GM21367 (cell line): ENCODE measurements at regions not wholly inside any gene's neighbourhood (a gene's known extent, or its start where the extent isn't known, plus 50 kb on each side); places are given as distances from the start of the nearest gene placed in this dataset.

Source experiments
- ATAC-seq: cut with Tn5 transposase; IDR thresholded peaks from one replicate; pipeline ENCODE4 v1.9.1; 2021; ENCODE audit not compliant: unreplicated experiment

DNA sequence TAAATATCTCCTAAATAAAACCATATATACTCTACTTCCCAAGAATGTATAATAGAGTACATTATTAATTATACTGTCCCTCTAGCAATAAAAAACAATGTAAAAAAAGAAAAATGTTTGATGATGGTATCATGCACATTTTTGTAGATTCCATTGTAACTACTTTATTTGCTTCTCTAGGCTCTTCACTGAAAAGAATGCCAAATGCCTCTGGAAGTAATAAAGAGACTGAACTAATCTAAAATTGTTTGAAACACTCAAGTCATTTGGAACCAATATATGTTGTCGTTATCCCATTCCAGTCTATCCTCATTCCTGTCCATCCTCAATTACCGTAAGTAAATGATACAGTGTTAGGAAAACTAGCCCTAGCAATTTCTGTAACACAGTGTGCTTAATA, 233.6 kb downstream of the C12orf50 start:
- no peak for ATAC-seq

- ATAC-seq: no peak
Observed at GRCh38 chr12:87794854-87795253, 234.3 kb downstream of the C12orf50 start.

GRCh38 chr12:87793131-87793530, 236.1 kb downstream of the C12orf50 start:
- ATAC-seq: no peak

GRCh38 chr12:87784350-87784749, 244.9 kb downstream of the C12orf50 start:
- no peak for ATAC-seq

GRCh38 chr12:87783467-87783866, 245.7 kb downstream of the C12orf50 start:
- no peak for ATAC-seq

GRCh38 chr12:87782838-87783237, 246.4 kb downstream of the C12orf50 start:
- ATAC-seq: no peak

DNA sequence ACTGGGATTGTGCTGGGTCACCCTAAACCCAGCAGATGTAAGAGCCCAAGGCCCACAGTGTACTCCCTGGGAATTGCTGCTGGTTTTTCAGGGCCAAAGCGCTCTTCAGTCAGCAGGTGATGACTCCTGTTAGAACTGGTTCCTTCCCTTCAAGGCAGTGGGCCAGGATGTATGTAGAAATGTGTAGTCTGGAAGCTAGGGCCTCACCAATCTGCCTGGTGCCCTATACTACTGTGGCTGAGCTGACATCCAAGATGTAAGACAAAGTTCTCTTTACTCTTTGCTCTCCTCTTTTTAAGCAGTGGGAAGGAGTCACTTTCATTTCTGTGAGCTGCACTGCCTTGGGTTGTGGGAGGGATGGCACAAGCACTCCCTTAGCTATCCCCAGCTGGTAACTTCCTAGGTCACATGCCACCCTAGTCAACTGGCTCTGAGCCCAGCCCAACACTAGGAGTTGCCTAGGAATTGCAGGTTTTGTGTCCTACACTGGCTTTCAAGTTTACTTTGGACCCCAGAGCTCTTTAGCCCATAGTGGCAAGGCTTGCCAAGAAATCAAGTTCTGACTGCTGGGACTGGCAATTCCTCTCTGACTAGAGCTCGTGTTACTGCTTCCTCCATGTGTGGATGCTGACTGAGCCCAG, 249.2 kb downstream of the C12orf50 start:
- no peak for ATAC-seq

GRCh38 chr12:87779016-87779415, 250.2 kb downstream of the C12orf50 start:
- no peak for ATAC-seq

- ATAC-seq: no peak
Observed at GRCh38 chr12:87778065-87778464, 251.1 kb downstream of the C12orf50 start.

- ATAC-seq: no peak
Observed at GRCh38 chr12:87775784-87776183, 253.4 kb downstream of the C12orf50 start.

DNA sequence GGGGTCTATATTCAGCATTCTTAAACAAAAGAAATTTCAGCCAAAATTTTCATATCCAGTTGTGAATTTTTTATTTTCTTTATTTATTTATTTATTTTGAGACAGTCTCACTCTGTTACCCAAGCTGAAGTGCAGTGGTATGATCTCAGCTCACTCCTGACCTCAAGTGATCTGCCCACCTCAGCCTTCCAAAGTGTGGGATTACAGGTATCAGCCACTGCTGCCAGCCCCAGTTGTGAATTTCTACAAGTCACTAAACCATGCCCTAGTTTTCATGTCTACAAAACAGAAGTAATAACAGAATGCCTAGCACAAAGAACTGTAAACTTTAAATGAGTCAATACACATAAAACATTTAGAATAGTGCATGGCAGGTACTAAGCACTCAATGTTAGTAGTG, 254.2 kb downstream of the C12orf50 start:
- no peak for ATAC-seq

DNA sequence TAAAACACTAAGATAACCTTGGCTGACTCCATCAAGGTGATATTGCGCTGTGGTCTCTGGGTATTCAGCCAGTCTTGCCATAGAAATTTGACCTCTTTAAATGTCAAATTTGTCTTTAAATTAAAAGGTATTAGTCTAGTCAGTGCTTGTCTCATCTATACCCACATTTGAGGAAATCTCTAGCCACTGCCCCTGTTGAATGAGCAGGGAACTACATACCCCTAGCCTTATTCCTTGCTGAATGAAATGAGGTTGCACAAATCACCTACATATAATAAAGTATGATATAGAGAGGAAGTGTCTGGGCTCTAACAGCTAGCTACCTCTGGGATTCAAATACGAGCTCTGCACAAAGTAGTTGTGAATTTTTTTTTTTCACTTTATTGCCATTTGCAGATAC, 256.8 kb downstream of the C12orf50 start:
- no peak for ATAC-seq

DNA sequence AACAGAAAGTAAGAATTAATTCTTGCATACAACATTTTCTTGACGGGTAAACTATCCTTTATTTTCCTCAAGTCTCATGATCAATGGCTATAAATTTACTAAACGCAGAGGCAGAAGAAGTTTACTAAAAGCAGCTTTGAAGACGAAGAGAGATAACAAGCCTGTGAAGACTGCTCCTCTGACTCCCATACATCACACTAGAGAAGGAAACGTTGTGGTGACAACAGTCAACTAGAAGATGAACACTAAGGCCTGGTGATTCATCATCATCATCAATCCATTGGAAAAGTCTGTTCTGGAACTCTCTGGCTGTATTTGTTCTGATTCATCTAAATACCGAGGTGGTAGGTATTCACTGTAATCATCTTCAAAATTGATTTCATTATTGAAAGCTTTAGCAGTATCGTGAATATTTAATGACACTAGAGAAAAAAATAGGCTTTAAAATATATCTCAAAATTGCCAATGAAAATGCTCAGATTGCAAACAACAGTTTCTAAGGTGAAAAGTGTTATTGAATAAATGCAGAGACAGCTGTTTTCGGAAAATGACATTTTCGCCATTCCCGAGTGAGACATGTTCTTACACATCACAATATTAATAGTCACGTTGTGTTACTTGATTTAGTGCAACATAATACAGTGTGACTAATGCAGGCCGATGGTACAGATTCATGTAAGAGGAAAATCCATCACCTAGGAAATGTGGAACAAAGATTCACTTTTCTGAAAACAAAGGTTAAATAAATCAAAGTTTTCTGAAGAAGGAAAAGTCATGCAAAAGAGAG, 260.5 kb downstream of the C12orf50 start:
- ATAC-seq: no peak

DNA sequence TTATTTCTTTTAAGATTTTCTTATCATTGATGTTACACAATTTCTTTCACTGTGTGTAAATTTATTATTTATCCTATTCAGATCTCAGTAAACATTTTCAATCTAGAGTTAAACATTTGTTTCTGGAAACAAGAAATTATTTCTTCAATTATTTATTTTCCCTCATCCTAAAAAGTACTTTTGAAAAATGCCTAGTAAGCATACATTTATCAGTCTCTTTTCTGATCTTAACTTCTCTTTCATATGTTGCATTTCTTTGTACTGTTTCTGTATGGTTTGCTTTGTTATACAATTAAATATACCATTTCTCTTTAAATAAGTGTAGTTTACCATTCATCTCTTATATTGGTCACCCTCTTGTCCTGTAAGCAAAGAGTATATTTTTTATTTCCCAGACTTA, 263.2 kb downstream of the C12orf50 start:
- ATAC-seq: no peak

- no peak for ATAC-seq
Observed at GRCh38 chr12:87760943-87761342, 268.3 kb downstream of the C12orf50 start.

GRCh38 chr12:87758271-87758670, 270.9 kb downstream of the C12orf50 start:
- no peak for ATAC-seq

DNA sequence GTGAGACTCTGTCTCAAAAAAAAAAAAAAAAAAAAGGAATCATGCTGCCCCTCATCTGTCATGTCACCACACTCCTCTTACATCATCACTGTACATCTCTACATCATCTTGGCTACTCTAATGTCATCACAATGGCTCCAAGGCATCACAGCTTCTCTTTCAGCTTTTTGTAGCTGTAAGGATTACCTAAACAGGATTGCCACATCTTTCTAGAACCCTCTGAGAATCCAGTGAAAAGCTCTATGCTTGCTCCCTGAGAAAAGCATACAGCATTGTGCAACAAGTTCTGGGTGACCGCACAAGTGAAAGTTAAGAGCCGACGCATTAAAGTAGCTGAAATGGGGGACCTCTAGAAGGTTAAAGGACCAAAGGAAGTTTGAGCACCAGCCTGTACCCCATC, 272.5 kb downstream of the C12orf50 start:
- ATAC-seq: no peak

DNA sequence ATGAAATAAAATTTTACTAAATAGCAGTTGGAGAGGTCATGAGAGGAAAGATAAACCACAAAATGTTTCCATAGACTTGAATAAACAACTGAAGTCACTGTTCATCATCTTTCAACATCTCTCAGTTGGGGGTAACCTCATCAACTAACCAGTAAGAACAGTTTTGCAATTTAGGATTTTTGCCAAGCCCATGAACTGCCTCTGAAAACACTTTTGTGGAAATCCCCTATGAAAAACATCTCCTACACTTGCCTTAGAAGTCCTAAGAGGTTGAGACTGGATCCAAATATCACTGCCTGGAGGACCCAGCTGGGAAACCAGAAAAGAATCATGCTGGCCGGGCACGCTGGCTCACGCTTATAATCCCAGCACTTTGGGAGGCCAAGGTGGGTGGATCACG, 273.1 kb downstream of the C12orf50 start:
- no peak for ATAC-seq

- no peak for ATAC-seq
Observed at GRCh38 chr12:87728931-87729593, 300.1 kb downstream of the C12orf50 start.

- no peak for ATAC-seq
Observed at GRCh38 chr12:87720967-87721366, 308.2 kb downstream of the C12orf50 start.

DNA sequence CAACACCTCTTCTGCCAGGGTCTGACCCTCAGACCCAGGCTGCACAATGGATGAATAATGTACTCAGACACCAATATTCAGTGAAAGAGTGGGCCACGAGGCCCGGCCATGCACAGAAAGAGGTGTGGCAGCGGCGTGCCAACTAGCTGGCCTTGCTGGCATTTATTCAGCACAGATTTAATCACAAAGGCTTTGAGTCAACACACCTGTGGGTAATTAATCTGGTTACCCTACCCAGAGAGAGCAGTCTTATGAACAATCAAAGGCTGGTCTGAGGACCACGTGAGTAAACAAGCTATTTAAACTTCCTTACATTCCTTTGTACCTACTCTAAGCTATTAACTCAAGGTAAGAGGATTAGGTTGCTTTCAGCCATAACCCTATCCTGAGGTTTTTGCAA, 324.8 kb downstream of the C12orf50 start:
- no peak for ATAC-seq

GRCh38 chr12:87690236-87690810, 338.9 kb downstream of the C12orf50 start:
- no peak for ATAC-seq
